NCI-H1092 (cell line): ENCODE measurements at regions not wholly inside any gene's neighbourhood (a gene's known extent, or its start where the extent isn't known, plus 50 kb on each side); places are given as distances from the start of the nearest gene placed in this dataset.

ENCODE experiments used
- DNase-seq: peaks from one replicate; lab custom pipeline; 2025; lab: John Stamatoyannopoulos, UW

GRCh38 chr13:104045907-104046306, 979.7 kb upstream of the SLC10A2 start:
- DNase-seq = no peak

- no peak for DNase-seq
Measured at GRCh38 chr13:104043184-104043583, 977.0 kb upstream of the SLC10A2 start.

- no peak for DNase-seq
Measured at GRCh38 chr13:104034891-104035290, 968.7 kb upstream of the SLC10A2 start.

- DNase-seq = no peak
Measured at GRCh38 chr13:104025303-104025702, 959.1 kb upstream of the SLC10A2 start.

- DNase-seq = no peak
Measured at GRCh38 chr13:104024416-104025170, 958.4 kb upstream of the SLC10A2 start.

GRCh38 chr13:104021806-104022397, 955.7 kb upstream of the SLC10A2 start:
- DNase-seq = no peak

GRCh38 chr13:104017317-104017716, 951.1 kb upstream of the SLC10A2 start:
- no peak for DNase-seq

GRCh38 chr13:104015646-104016396, 949.6 kb upstream of the SLC10A2 start:
- no peak for DNase-seq

GRCh38 chr13:104014803-104015645, 948.8 kb upstream of the SLC10A2 start:
- no peak for DNase-seq

GRCh38 chr13:104011505-104012241, 945.5 kb upstream of the SLC10A2 start:
- no peak for DNase-seq

- no peak for DNase-seq
Measured at GRCh38 chr13:104008541-104009435, 942.6 kb upstream of the SLC10A2 start.

- DNase-seq = no peak
Measured at GRCh38 chr13:104008075-104008474, 941.9 kb upstream of the SLC10A2 start.

- no peak for DNase-seq
Measured at GRCh38 chr13:104006625-104007075, 940.4 kb upstream of the SLC10A2 start.

GRCh38 chr13:104004572-104004971, 938.4 kb upstream of the SLC10A2 start:
- no peak for DNase-seq

- no peak for DNase-seq
Measured at GRCh38 chr13:104002216-104002615, 936.0 kb upstream of the SLC10A2 start.

GRCh38 chr13:104001766-104002165, 935.5 kb upstream of the SLC10A2 start:
- DNase-seq = no peak

- DNase-seq = no peak
Measured at GRCh38 chr13:103996733-103997132, 930.5 kb upstream of the SLC10A2 start.

GRCh38 chr13:103983948-103984347, 917.7 kb upstream of the SLC10A2 start:
- no peak for DNase-seq

GRCh38 chr13:103976371-103976770, 910.2 kb upstream of the SLC10A2 start:
- no peak for DNase-seq

GRCh38 chr13:103973740-103974139, 907.5 kb upstream of the SLC10A2 start:
- no peak for DNase-seq
